Panc1 (cell line): ENCODE measurements at regions not wholly inside any gene's neighbourhood (a gene's known extent, or its start where the extent isn't known, plus 50 kb on each side); places are given as distances from the start of the nearest gene placed in this dataset.

Experiments used
- TF ChIP-seq, protein P1 (sequence below): fragments of 450-650 bp; IDR thresholded peaks from 2 replicates; pipeline ENCODE4 v1.5.1; 2017; ENCODE audit warnings: mild to moderate bottlenecking
- TF ChIP-seq, protein P2 (sequence below), 2 experiments: IDR thresholded peaks; 2 replicates each; pipeline ENCODE4 v1.6.1; 2011 to 2012; ENCODE audit warnings: low read depth in 2 of 2, control low read depth in 1 of 2, low read length in 1 of 2, mild to moderate bottlenecking in 1 of 2, moderate library complexity in 1 of 2; ENCODE audit not compliant: insufficient read depth in 1 of 2

DNA sequence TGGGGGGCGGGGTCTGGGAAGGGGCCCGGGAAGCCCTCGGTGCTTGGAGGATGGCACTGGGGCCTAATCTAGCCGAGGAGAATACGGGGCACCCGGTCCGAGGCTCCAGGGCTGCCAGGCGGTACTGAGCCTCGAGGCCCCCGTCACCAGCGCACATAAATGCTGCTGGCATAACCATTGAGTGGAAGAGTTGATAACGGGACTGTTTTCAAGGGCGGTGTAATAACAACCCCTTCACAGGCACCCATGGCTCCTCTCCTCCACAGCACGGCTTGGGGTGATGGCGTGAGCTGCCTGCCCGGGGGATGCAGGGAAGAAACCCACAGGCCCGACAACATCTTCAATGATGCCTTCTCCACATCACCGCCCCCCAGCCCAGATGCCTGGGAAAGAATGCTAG, 130.7 kb downstream of the FAM53A start:
- TF ChIP-seq, protein P1, sequence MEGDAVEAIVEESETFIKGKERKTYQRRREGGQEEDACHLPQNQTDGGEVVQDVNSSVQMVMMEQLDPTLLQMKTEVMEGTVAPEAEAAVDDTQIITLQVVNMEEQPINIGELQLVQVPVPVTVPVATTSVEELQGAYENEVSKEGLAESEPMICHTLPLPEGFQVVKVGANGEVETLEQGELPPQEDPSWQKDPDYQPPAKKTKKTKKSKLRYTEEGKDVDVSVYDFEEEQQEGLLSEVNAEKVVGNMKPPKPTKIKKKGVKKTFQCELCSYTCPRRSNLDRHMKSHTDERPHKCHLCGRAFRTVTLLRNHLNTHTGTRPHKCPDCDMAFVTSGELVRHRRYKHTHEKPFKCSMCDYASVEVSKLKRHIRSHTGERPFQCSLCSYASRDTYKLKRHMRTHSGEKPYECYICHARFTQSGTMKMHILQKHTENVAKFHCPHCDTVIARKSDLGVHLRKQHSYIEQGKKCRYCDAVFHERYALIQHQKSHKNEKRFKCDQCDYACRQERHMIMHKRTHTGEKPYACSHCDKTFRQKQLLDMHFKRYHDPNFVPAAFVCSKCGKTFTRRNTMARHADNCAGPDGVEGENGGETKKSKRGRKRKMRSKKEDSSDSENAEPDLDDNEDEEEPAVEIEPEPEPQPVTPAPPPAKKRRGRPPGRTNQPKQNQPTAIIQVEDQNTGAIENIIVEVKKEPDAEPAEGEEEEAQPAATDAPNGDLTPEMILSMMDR: no peak
- TF ChIP-seq, protein P2, sequence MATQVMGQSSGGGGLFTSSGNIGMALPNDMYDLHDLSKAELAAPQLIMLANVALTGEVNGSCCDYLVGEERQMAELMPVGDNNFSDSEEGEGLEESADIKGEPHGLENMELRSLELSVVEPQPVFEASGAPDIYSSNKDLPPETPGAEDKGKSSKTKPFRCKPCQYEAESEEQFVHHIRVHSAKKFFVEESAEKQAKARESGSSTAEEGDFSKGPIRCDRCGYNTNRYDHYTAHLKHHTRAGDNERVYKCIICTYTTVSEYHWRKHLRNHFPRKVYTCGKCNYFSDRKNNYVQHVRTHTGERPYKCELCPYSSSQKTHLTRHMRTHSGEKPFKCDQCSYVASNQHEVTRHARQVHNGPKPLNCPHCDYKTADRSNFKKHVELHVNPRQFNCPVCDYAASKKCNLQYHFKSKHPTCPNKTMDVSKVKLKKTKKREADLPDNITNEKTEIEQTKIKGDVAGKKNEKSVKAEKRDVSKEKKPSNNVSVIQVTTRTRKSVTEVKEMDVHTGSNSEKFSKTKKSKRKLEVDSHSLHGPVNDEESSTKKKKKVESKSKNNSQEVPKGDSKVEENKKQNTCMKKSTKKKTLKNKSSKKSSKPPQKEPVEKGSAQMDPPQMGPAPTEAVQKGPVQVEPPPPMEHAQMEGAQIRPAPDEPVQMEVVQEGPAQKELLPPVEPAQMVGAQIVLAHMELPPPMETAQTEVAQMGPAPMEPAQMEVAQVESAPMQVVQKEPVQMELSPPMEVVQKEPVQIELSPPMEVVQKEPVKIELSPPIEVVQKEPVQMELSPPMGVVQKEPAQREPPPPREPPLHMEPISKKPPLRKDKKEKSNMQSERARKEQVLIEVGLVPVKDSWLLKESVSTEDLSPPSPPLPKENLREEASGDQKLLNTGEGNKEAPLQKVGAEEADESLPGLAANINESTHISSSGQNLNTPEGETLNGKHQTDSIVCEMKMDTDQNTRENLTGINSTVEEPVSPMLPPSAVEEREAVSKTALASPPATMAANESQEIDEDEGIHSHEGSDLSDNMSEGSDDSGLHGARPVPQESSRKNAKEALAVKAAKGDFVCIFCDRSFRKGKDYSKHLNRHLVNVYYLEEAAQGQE (IDR thresholded peaks at IDR 0.05; ENCODE audit: insufficient read depth in 1 of 2, low read depth in 2 of 2, low read length in 1 of 2): no peak
